GM13977 (cell line): ENCODE measurements at regions not wholly inside any gene's neighbourhood (a gene's known extent, or its start where the extent isn't known, plus 50 kb on each side); places are given as distances from the start of the nearest gene placed in this dataset.

ENCODE experiments used
- DNase-seq: peaks from one replicate; pipeline ENCODE4 v3.0.0; 2012; ENCODE audit warnings: low spot score
- CTCF ChIP-seq: IDR thresholded peaks from 2 replicates; pipeline ENCODE4 v1.5.1; 2012; ENCODE audit warnings: mild to moderate bottlenecking, control low read depth; ENCODE audit not compliant: insufficient read depth; ENCODE audit errors: extremely low read depth, missing control alignments
- in situ Hi-C: fragments of 300-500 bp; cut with MboI; formaldehyde crosslinking; loops from one replicate; pipeline ENCODE4 v1.12.0; 2022; ENCODE audit warnings: low sequenced_read_pairs, low pct_unique_long_range_greater_than_20kb, mixed read lengths, inconsistent platforms; ENCODE audit not compliant: unreplicated experiment

- DNase-seq, result no peak
- TF ChIP-seq CTCF, result no peak
- in situ Hi-C loops, result no loop called here
Observed at GRCh38 chr7:49261928-49262327, 337.6 kb downstream of the CDC14C start.

DNA sequence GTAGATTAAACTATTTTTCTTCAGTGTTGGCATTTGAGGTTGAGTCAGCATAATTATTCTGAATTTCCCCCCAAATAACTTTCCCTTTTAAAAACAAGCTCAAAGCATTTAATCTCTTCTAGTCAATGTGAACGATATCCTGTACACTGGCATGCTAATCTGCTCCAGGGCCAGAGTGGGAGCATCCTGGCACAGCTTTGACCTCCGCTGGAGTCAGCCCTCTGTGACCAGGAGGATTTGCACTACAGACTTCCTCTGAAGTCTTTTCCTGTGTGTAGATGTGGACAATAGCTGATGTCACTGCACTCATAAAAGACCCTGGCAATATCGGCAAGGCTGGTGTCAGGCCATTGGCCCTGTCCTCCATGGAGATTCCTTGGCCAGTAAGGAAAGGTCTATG is 340.2 kb downstream of the CDC14C start:
- no peak for TF ChIP-seq CTCF
- no peak for DNase-seq
- in situ Hi-C loops, result no loop called here

GRCh38 chr7:49273897-49274296 is 349.6 kb downstream of the CDC14C start:
- in situ Hi-C loops, result no loop called here
- DNase-seq, result no peak
- TF ChIP-seq CTCF, result no peak

- in situ Hi-C loops, result no loop called here
- TF ChIP-seq CTCF, result no peak
Observed at GRCh38 chr7:49279891-49280290, 355.5 kb downstream of the CDC14C start.

DNA sequence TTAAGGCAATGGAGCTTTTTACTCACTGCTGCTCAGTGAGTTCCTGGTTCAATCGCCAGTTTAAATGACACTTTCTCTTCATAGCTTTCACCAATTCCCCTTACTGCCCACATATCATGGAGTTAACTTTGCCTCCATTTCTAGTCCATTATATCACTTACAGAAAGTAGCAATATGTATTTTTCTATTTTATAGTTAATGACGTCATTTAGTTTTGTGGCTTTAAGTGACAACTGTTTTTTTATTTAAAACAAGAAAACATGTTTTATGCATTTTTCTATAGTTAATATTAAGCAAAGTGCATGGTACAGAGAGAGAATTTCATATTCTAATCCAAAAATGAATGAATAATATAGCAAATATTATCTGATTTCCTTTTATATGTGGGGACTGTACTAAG is 363.3 kb downstream of the CDC14C start:
- DNase-seq, result no peak
- TF ChIP-seq CTCF, result no peak
- in situ Hi-C loops, result no loop called here

More at GRCh38 chr7:49279891-49280290, 355.5 kb downstream of the CDC14C start:
- no peak for DNase-seq

DNA sequence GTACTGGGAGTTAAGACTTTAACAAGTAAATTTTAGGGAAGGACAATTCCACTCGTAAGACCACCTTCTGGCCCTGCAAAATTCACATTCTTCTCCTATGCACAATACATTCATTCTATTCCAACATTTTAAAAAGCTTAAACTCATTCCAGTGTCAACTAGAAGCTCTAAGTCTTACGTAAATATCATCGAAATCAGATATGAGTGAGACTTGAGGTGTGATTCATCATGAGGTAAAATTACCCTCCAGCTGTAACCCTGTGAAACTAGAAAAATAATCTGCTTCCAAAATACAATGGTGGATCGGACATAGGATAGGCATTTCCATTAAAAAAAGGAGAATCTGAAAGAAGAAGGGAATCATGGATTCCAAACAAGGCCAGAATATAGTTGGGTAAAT is 370.3 kb downstream of the CDC14C start:
- TF ChIP-seq CTCF, result no peak
- in situ Hi-C loops, result no loop called here

GRCh38 chr7:49295146-49295545 is 370.8 kb downstream of the CDC14C start:
- TF ChIP-seq CTCF, result no peak
- in situ Hi-C loops, result no loop called here
- DNase-seq, result no peak

More for the DNA sequence above, 370.3 kb downstream of the CDC14C start:
- no peak for DNase-seq
